ENCODE measurements at regions not wholly inside any gene's neighbourhood (a gene's known extent, or its start where the extent isn't known, plus 50 kb on each side); places are given as distances from the start of the nearest gene placed in this dataset.

- H3K27ac ChIP-seq (ENCODE audit: extremely low read length, insufficient read depth, low read length) = no peak overlapping the region
- FAIRE-seq (no peak), DNase-seq (ENCODE audit: low spot score) (no peak), ATAC-seq (no peak)
- H4K20me1 ChIP-seq (ENCODE audit: insufficient read depth, low read length) = no peaks in the 10 kb centered on the region
- no peaks in the 10 kb centered on the region; a peak in 1 of 5 replicates for H3K27me3 ChIP-seq (ENCODE audit: control insufficient read depth in 1 of 2, insufficient read depth in 2 of 2, low read length in 2 of 2)
- no peaks in the 10 kb centered on the region for H3K9me3 ChIP-seq (ENCODE audit: low read length)
- ChIA-PET CTCF (ENCODE audit: low intra/inter-chr PET ratio, low total read pairs) (no interaction called here), POLR2A (no interaction called here)
- intact Hi-C loops (cut with micrococcal nuclease; ENCODE audit: unreplicated experiment) (no loop called here), in situ Hi-C loops (cut with HindIII; ENCODE audit: extremely low pct_ligation_motif_present, low pct_unique_long_range_greater_than_20kb) (no loop called here)
- no peak overlapping the region for H3K4me3 ChIP-seq (replicated peaks in 1 of 3; ENCODE audit: insufficient read depth in 1 of 3, low read depth in 2 of 3, low read length in 3 of 3)
- H3K4me2 ChIP-seq (ENCODE audit: low read depth, low read length) = no peak overlapping the region
- no TSS peak for BruUV-seq (replicated peaks)
- H2AFZ ChIP-seq (ENCODE audit: low read length) = no peak overlapping the region
- no peaks in the 10 kb centered on the region for H3K79me2 ChIP-seq (ENCODE audit: insufficient read depth, low read length)
- H3K36me3 ChIP-seq (replicated peaks in 1 of 2; ENCODE audit: control insufficient read depth in 1 of 2, insufficient read depth in 2 of 2, low read length in 2 of 2) = no peaks in the 10 kb centered on the region
- no peak for TF ChIP-seq KLF9 (CRISPR knock-in tag; IDR thresholded peaks at IDR 0.05; ENCODE audit: low read depth)
- TF ChIP-seq, protein P1, sequence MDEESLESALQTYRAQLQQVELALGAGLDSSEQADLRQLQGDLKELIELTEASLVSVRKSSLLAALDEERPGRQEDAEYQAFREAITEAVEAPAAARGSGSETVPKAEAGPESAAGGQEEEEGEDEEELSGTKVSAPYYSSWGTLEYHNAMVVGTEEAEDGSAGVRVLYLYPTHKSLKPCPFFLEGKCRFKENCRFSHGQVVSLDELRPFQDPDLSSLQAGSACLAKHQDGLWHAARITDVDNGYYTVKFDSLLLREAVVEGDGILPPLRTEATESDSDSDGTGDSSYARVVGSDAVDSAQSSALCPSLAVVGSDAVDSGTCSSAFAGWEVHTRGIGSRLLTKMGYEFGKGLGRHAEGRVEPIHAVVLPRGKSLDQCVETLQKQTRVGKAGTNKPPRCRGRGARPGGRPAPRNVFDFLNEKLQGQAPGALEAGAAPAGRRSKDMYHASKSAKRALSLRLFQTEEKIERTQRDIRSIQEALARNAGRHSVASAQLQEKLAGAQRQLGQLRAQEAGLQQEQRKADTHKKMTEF (CRISPR knock-in tag; IDR thresholded peaks at IDR 0.05) = no peak
- no peaks in the 10 kb centered on the region for H3K4me1 ChIP-seq (ENCODE audit: insufficient read depth, low read length)
- no peak overlapping the region for H3K9ac ChIP-seq (ENCODE audit: insufficient read depth, low read depth, low read length)
- 2% methylated on average over 1 of the region's 1 CpG for WGBS (ENCODE audit: low lambda C conversion rate)
Measured at GRCh38 chr14:43464968-43465367, 1042.1 kb downstream of the FSCB start.

DNA sequence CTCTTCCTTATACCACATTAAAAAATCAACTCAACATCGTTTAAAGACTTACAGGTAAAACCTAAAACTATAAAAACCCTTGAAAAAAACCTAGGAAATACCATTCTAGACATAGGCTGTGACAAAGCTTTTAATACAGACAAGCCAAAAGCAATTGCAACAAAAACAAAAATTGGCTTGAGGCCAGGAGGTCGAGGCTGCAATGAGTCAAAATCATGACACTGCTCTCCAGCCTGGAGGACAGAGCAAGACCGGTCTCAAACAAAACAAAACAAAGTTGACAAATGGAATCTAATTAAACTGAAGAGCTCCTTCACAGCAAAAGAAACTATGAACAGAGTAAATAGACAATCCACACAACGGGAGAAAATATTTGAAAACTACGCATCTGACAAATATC is 1057.8 kb downstream of the FSCB start:
- no peak for FAIRE-seq
- Histone ChIP-seq H3K9ac (ENCODE audit: insufficient read depth, low read depth, low read length) (no peak overlapping the region), H3K79me2 (ENCODE audit: insufficient read depth, low read length) (no peaks in the 10 kb centered on the region), H3K4me2 (ENCODE audit: low read depth, low read length) (no peak overlapping the region), H3K9me3 (ENCODE audit: low read length) (peaks cover 34% of the 10 kb centered on the region), H3K36me3 (replicated peaks in 1 of 2; ENCODE audit: control insufficient read depth in 1 of 2, insufficient read depth in 2 of 2, low read length in 2 of 2) (no peaks in the 10 kb centered on the region), H3K4me3 (replicated peaks in 1 of 3; ENCODE audit: insufficient read depth in 1 of 3, low read depth in 2 of 3, low read length in 3 of 3) (no peak overlapping the region), H4K20me1 (ENCODE audit: insufficient read depth, low read length) (no peaks in the 10 kb centered on the region), H3K27me3 (ENCODE audit: control insufficient read depth in 1 of 2, insufficient read depth in 2 of 2, low read length in 2 of 2) (no peaks in the 10 kb centered on the region), H2AFZ (ENCODE audit: low read length) (no peak overlapping the region), H3K4me1 (ENCODE audit: insufficient read depth, low read length) (no peaks in the 10 kb centered on the region), H3K27ac (ENCODE audit: extremely low read length, insufficient read depth, low read length) (no peak overlapping the region)
- no peak for DNase-seq (ENCODE audit: low spot score)
- ChIA-PET CTCF (ENCODE audit: low intra/inter-chr PET ratio, low total read pairs) (no interaction called here), POLR2A (no interaction called here)
- intact Hi-C loops (cut with micrococcal nuclease; ENCODE audit: unreplicated experiment) = no loop called here
- WGBS (ENCODE audit: low lambda C conversion rate) = 2% methylated on average over 5 of the region's 5 CpGs
- ATAC-seq = no peak
- no TSS peak for BruUV-seq (replicated peaks)
- in situ Hi-C loops (cut with HindIII; ENCODE audit: extremely low pct_ligation_motif_present, low pct_unique_long_range_greater_than_20kb) = no loop called here
- TF ChIP-seq ZNF335 (CRISPR knock-in tag; IDR thresholded peaks at IDR 0.05) (no peak), POLR2AphosphoS5 (IDR thresholded peaks at IDR 0.05; ENCODE audit: low read depth, low read length) (no peak), MATR3 (CRISPR knock-in tag; IDR thresholded peaks at IDR 0.05) (no peak), MEIS1 (CRISPR knock-in tag; IDR thresholded peaks at IDR 0.05; ENCODE audit: borderline replicate concordance) (no peak), PBX3 (CRISPR knock-in tag; IDR thresholded peaks at IDR 0.05; ENCODE audit: borderline replicate concordance) (no peak), ZSCAN5A (CRISPR knock-in tag; IDR thresholded peaks at IDR 0.05; ENCODE audit: borderline replicate concordance) (no peak), ZNF362 (CRISPR knock-in tag; IDR thresholded peaks at IDR 0.05; ENCODE audit: borderline replicate concordance) (no peak), KLF11 (CRISPR knock-in tag; IDR thresholded peaks at IDR 0.05) (no peak)
- TF ChIP-seq, protein P2, sequence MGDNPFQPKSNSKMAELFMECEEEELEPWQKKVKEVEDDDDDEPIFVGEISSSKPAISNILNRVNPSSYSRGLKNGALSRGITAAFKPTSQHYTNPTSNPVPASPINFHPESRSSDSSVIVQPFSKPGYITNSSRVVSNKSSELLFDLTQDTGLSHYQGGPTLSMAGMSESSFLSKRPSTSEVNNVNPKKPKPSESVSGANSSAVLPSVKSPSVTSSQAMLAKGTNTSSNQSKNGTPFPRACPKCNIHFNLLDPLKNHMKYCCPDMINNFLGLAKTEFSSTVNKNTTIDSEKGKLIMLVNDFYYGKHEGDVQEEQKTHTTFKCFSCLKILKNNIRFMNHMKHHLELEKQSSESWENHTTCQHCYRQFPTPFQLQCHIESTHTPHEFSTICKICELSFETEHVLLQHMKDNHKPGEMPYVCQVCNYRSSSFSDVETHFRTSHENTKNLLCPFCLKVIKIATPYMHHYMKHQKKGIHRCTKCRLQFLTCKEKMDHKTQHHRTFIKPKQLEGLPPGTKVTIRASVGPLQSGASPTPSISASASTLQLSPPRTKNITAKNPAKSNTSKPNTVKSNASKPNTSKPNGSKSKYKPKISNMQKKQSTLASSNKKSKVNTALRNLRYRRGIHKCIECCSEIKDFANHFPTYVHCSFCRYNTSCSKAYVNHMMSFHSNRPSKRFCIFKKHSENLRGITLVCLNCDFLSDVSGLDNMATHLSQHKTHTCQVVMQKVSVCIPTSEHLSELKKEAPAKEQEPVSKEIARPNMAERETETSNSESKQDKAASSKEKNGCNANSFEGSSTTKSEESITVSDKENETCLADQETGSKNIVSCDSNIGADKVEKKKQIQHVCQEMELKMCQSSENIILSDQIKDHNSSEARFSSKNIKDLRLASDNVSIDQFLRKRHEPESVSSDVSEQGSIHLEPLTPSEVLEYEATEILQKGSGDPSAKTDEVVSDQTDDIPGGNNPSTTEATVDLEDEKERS (CRISPR knock-in tag; IDR thresholded peaks at IDR 0.05) = no peak
